Putamen (tissue), 1 donor: ENCODE measurements at regions not wholly inside any gene's neighbourhood (a gene's known extent, or its start where the extent isn't known, plus 50 kb on each side); places are given as distances from the start of the nearest gene placed in this dataset.
"Not testable (repeated sequence)": the region's sequence is repeated elsewhere in the genome, so short reads cannot be mapped to it uniquely, and the experiment has no call there.

Source experiments
- DNase-seq: peaks from one replicate; pipeline ENCODE4 v3.0.0-alpha.2; 2016; ENCODE audit warnings: low spot score

DNA sequence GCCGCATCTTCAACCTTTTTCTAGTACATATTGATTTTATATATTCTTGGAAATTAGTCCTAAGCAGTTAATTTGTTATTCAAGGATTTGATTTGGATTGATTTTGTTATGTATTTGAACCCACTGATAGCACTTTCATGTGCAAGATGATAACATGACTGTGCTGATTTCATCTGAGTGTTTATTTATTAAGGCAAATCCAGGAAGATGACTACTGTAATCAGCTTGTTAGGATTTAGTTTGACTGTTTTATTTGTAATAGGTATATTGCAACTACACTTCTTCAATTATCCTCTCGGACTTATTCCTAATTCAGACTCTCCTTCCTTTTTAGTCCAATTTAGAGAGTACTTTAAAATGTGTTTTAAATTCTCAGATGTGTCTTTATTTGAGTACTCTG is 75.1 kb upstream of the PRKG1 start:
- DNase-seq, result no peak

- DNase-seq, result no peak
Observed at GRCh38 chr10:51000164-51000563, 74.1 kb upstream of the PRKG1 start.

GRCh38 chr10:51000976-51001375 is 73.3 kb upstream of the PRKG1 start:
- no peak for DNase-seq

- DNase-seq, result no peak
Observed at GRCh38 chr10:51001587-51001986, 72.7 kb upstream of the PRKG1 start.

GRCh38 chr10:51002469-51002868 is 71.8 kb upstream of the PRKG1 start:
- no peak for DNase-seq

DNA sequence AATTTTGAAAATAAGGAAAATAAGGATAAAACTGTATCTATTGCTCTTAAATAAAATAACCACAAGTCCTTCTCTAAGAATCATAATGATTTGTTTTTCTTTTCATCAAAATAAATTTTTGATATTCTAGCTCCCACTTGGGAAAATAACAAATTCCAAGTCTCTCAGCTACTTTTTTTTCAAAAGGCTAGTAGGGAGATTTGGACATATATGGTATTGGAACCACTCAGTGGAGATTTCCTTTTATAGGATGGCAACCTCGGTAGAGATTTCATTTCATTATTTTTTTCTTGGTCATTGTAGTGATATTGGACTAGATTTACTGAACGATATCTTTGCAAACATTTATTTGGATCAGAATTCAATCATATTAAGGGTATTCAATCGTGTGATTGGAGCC is 69.5 kb upstream of the PRKG1 start:
- DNase-seq, result no peak

GRCh38 chr10:51005551-51005950 is 68.7 kb upstream of the PRKG1 start:
- DNase-seq, result no peak

DNA sequence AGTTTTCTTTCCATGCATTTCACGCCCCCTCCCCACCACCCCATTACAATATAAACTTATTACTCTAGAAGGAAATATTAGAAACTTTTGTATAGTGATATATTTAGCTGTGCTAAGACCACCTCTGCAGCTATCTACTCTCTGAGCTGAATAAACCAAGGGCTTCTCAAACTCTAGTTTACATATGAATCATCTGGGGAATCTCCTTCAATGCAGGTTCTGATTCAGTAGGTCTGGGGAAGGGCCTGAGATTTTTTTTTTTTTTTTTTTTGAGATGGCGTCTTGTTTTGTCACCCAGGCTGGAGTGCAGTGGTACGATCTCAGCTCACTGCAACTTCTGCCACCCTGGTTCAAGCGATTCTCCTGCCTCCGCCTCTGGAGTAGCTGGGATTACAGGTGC is 67.6 kb upstream of the PRKG1 start:
- no peak for DNase-seq

DNA sequence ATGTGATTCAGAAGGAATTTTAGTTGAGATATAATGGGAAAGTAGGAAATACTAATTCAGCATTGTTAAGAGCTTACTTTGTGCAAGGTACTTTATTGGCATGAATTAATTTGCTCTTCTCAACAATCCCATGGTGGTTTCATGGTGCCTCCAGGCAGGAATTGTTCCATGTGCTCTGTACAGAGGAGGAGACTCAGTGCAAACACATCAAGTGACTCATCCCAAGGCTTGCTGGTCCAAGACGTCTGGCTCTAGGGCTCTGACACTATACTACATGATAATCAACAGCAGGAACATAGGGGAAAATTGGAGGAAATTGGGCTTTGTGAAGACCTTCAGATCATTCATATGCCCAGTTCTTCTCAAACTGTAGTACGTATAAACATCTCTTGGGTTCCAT is 66.5 kb upstream of the PRKG1 start:
- no peak for DNase-seq

DNA sequence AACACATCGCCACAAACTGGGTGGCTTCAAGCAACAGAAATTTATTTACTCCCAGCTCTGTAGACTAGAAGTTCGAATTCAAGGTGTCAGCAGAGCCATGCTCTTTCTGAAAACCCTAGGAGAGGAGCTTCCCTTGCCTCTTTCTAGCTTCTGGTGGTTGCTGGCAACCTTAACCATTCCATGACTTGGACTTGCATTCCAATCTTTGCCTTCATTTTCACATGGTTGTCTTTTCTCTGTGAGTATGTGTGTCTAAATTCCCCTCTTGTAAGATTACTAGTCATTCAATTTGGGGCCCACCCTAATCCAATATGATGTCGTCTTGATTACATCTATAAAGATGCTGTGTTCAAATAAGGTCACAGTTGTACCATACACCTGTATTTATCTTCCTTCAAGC is 65.9 kb upstream of the PRKG1 start:
- no peak for DNase-seq

DNA sequence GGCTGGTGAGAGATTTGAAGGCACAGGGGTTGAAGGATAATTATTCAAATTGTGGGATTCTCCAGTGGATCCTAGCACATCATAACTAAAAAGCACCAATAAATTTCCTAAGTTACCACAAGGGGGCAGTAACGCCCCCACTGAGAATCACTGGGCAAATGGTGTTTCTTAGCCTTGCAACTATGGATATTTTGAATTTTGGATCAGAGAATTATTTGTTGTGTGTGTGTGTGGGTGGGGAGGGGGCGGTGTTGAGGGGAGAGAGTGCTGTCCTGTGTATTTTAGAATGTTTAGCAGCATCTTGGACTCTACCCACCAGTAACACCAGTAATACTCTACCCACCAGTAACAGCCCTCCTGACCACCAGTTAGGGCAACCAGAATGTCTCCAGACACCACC is 63.3 kb upstream of the PRKG1 start:
- DNase-seq, result no peak

- no peak for DNase-seq
Observed at GRCh38 chr10:51012073-51012472, 62.2 kb upstream of the PRKG1 start.

- DNase-seq, result no peak
Observed at GRCh38 chr10:51014680-51015389, 59.5 kb upstream of the PRKG1 start.

GRCh38 chr10:51015390-51015754 is 58.9 kb upstream of the PRKG1 start:
- DNase-seq, result not testable (repeated sequence)

DNA sequence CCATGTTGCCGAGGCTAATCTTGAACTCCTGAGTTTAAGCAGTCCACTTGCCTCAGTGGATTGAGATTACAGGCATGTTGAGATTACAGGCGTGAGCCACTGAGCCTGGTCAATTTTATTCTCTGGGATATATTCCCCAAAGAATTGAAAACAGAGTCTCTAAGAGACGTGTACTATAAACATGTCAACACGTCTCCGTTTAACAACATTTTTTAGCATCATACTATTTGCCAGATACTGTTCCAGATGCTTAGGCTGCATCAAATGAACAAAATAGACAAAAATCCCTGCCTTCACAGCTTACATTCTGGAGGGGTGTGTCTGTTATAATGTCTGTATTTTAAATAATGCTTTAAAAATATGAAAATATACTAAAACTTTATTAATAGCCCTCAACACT is 54.1 kb upstream of the PRKG1 start:
- no peak for DNase-seq

- no peak for DNase-seq
Observed at GRCh38 chr10:51022933-51023585, 51.2 kb upstream of the PRKG1 start.

DNA sequence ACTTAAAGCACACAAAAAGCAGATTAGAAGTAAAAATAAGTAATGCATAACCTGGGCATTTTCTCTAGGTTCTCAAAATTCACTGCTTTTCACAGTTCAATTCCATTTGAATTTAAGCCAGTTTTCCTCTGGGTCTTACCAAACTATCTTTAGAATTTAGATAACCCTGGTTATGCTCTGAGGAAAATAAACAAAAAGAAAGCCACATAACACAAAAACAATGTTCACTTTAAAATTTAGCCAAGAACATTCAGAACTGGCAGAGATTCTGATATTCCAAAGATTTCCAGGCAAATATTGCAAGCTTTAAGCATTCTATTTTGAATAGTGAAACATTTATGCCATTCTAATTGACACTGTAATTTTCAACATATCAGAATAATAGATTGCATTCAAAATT is 50.7 kb upstream of the PRKG1 start:
- no peak for DNase-seq
